Erythroblast (primary cell): ENCODE measurements at regions not wholly inside any gene's neighbourhood (a gene's known extent, or its start where the extent isn't known, plus 50 kb on each side); places are given as distances from the start of the nearest gene placed in this dataset.

ENCODE experiments used
- GATA1 ChIP-seq: IDR thresholded peaks from 2 replicates; pipeline ENCODE4 v1.6.1; 2011; ENCODE audit warnings: low read depth, mild to moderate bottlenecking, control low read depth, low read length, moderate library complexity
- POLR2A ChIP-seq: IDR thresholded peaks from 2 replicates; pipeline ENCODE4 v1.6.1; 2011; ENCODE audit warnings: mild to moderate bottlenecking, low read length

DNA sequence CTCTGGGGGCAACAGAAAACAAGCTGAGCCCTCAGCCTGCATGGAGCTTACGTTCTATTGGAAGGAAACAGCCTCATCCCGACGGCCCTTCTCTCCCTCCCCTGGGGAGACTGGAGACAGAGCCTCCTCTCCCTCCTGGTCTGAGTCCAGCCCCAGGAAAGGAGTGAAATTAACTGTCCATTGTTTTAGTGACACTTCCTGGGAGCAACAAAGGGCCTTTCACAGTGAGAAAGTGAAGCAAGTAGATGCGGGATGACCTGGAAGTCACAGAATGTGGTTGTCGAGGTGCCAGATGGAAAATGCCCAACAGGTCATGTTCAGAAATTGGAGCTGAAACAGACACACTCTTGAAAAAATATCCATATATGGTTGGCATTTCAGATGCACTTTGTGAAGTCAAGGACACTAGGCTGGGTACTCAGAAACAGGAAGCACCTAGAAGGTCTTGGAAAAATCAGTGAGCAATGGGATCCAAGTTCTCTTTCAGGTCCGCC is 77.8 kb downstream of the TFAP2C start:
- TF ChIP-seq POLR2A (no peak), GATA1 (no peak)
